Jurkat, Clone E6-1 (cell line): ENCODE measurements at regions not wholly inside any gene's neighbourhood (a gene's known extent, or its start where the extent isn't known, plus 50 kb on each side); places are given as distances from the start of the nearest gene placed in this dataset.

ENCODE experiments used
- DNase-seq: peaks from one replicate; pipeline ENCODE4 v3.0.0-alpha.2; 2011; ENCODE audit warnings: low read depth, low spot score
- H3K4me3 ChIP-seq: 2 replicates; pipeline ENCODE4 v1.5.1; 2011; ENCODE audit warnings: mild to moderate bottlenecking, low read length, control low read depth, moderate library complexity

- H3K4me3 ChIP-seq = no peak overlapping the region
- DNase-seq = no peak
Observed at GRCh38 chr9:109549386-109549785, 51.3 kb upstream of the PTPN3 start.

GRCh38 chr9:109551651-109552050 is 53.5 kb upstream of the PTPN3 start:
- no peak overlapping the region for H3K4me3 ChIP-seq
- DNase-seq = no peak

GRCh38 chr9:109555215-109555614 is 57.1 kb upstream of the PTPN3 start:
- no peak overlapping the region for H3K4me3 ChIP-seq
- no peak for DNase-seq

GRCh38 chr9:109556061-109556460 is 58.0 kb upstream of the PTPN3 start:
- no peak overlapping the region for H3K4me3 ChIP-seq
- peak; percentile 11 for DNase-seq

GRCh38 chr9:109556786-109557185 is 58.7 kb upstream of the PTPN3 start:
- DNase-seq = no peak
- H3K4me3 ChIP-seq = no peak overlapping the region

GRCh38 chr9:109557481-109557880 is 59.4 kb upstream of the PTPN3 start:
- DNase-seq = no peak
- H3K4me3 ChIP-seq = no peak overlapping the region

- H3K4me3 ChIP-seq = no peak overlapping the region
- no peak for DNase-seq
Observed at GRCh38 chr9:109558718-109559151, 60.6 kb upstream of the PTPN3 start.

GRCh38 chr9:109560470-109561132 is 62.5 kb upstream of the PTPN3 start:
- no peak for DNase-seq
- H3K4me3 ChIP-seq = no peak overlapping the region

GRCh38 chr9:109561137-109561536 is 63.0 kb upstream of the PTPN3 start:
- no peak for DNase-seq
- no peak overlapping the region for H3K4me3 ChIP-seq

GRCh38 chr9:109568089-109568488 is 70.0 kb upstream of the PTPN3 start:
- no peak overlapping the region for H3K4me3 ChIP-seq
- DNase-seq = no peak

- no peak for DNase-seq
Observed at GRCh38 chr9:109568568-109569210, 70.6 kb upstream of the PTPN3 start.

GRCh38 chr9:109574061-109574882 is 76.2 kb upstream of the PTPN3 start:
- peak; percentile 51 for DNase-seq
- no peak overlapping the region for H3K4me3 ChIP-seq

More at GRCh38 chr9:109568568-109569210, 70.6 kb upstream of the PTPN3 start:
- H3K4me3 ChIP-seq = no peak overlapping the region

- no peak for DNase-seq
Observed at GRCh38 chr9:109576762-109577161, 78.7 kb upstream of the PTPN3 start.

GRCh38 chr9:109579191-109579948 is 81.3 kb upstream of the PTPN3 start:
- no peak for DNase-seq
- H3K4me3 ChIP-seq = no peak overlapping the region

More at GRCh38 chr9:109576762-109577161, 78.7 kb upstream of the PTPN3 start:
- no peak overlapping the region for H3K4me3 ChIP-seq

GRCh38 chr9:109582386-109582785 is 84.3 kb upstream of the PTPN3 start:
- no peak for DNase-seq
- no peak overlapping the region for H3K4me3 ChIP-seq

- H3K4me3 ChIP-seq = no peak overlapping the region
- no peak for DNase-seq
Observed at GRCh38 chr9:109584205-109584604, 86.1 kb upstream of the PTPN3 start.

- DNase-seq = no peak
- no peak overlapping the region for H3K4me3 ChIP-seq
Observed at GRCh38 chr9:109585796-109586195, 87.7 kb upstream of the PTPN3 start.

GRCh38 chr9:109586993-109587392 is 88.9 kb upstream of the PTPN3 start:
- no peak overlapping the region for H3K4me3 ChIP-seq
- DNase-seq = no peak

GRCh38 chr9:109588415-109588814 is 90.3 kb upstream of the PTPN3 start:
- no peak overlapping the region for H3K4me3 ChIP-seq
- DNase-seq = no peak
